Stomach (tissue), 8 donors: ENCODE measurements at regions not wholly inside any gene's neighbourhood (a gene's known extent, or its start where the extent isn't known, plus 50 kb on each side); places are given as distances from the start of the nearest gene placed in this dataset.

Experiments used
- DNase-seq, 2 donors: peaks; one replicate each; pipeline versions ENCODE4 v3.0.0 to v3.0.0-alpha.2; 2013 to 2019
- H3K27ac ChIP-seq, 5 donors: fragments of 200-600 bp in 4 of 5; sonication (generic) in 4 of 5; one replicate each; pipeline ENCODE4 v1.5.1; 2013 to 2019; ENCODE audit warnings: mild to moderate bottlenecking in 1 of 5, moderate library complexity in 1 of 5
- H3K27me3 ChIP-seq, 3 donors: fragments of 200-600 bp; sonication (generic); one replicate each; pipeline ENCODE4 v1.5.1; 2017 to 2019; ENCODE audit warnings: mixed run types in 1 of 3
- H3K36me3 ChIP-seq, 4 donors: fragments of 200-600 bp; sonication (generic); 1 replicate in 3 of 4; 2 replicates in 1 of 4; pipeline ENCODE4 v1.5.1; 2016 to 2019
- H3K4me1 ChIP-seq, 4 donors: fragments of 200-600 bp; sonication (generic); one replicate each; pipeline ENCODE4 v1.5.1; 2016 to 2019
- H3K4me3 ChIP-seq, 4 donors: fragments of 200-600 bp; sonication (generic) in 3 of 4; one replicate each; pipeline ENCODE4 v1.5.1; 2016 to 2019; ENCODE audit warnings: mild to moderate bottlenecking in 1 of 4
- H3K9me3 ChIP-seq, 4 donors: fragments of 200-600 bp; sonication (generic); one replicate each; pipeline ENCODE4 v1.5.1; 2016 to 2019
- CTCF ChIP-seq, 7 experiments: fragments of 450-650 bp in 4 of 7; fragments of 200-600 bp in 3 of 7; sonication (generic) in 3 of 7; IDR thresholded peaks; one replicate each; pipeline ENCODE4 v1.5.1; 2016 to 2019; ENCODE audit warnings: antibody characterized with exemption in 7 of 7, control low read depth in 2 of 7, mild to moderate bottlenecking in 1 of 7
- EP300 ChIP-seq: sonication (generic); formaldehyde crosslinking; IDR thresholded peaks from one replicate; pipeline ENCODE4 v1.6.1; 2017; ENCODE audit warnings: antibody characterized with exemption
- POLR2A ChIP-seq, 4 donors: fragments of 450-650 bp; IDR thresholded peaks; one replicate each; pipeline ENCODE4 v1.6.1; 2016; ENCODE audit warnings: antibody characterized with exemption in 4 of 4, control low read depth in 2 of 4, mild to moderate bottlenecking in 1 of 4, moderate library complexity in 1 of 4
- POLR2AphosphoS5 ChIP-seq, 3 donors: sonication (generic); formaldehyde crosslinking; IDR thresholded peaks; one replicate each; pipeline ENCODE4 v1.6.1; 2016; ENCODE audit warnings: antibody characterized with exemption in 3 of 3
- WGBS, 5 donors: extraction: QIAGEN DNeasy Blood & Tissue Kit in 3 of 5; methylation state at CpG; one replicate each; pipeline versions ENCODE4 v1.1.5 to v1.1.7; 2013 to 2018; 5-methylcytosine and 5-hydroxymethylcytosine counted together
- intact Hi-C: fragments of 100-400 bp; cut with DNase I; formaldehyde crosslinking; loops from one replicate; pipeline ENCODE4 v1.15.1; 2023; ENCODE audit warnings: low total_unique reads
- donor health status: healthy with polysubstance abuse.
- donor health status: Bipolar disorder and iron deficiency.
- donor health status: healthy.

DNA sequence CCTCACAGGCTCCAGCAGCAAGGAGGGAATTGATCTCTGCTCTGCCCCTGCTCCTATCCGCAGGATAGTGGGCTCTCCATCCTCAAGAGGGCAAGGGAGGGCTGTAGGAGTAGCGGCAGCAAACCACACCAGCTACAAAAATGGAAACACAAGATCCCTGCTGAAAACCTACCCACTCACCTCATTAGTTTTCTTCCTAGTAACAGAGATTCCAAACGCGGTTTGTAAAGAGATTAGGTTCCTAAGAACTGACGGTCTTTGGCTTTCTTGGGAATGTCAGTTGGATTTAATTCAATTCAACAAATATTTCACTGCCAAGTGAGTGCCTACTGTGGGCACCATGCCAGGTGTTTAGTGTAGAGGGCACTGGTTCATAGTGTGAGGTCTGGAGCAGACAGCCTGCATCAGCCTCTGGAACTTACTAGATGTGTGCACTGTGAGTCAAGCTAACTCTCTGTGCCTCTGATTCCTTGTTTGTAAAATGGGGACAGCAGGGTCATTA lies 84.7 kb downstream of the MRPL46 start:
- intact Hi-C loops: no loop called here
- TF ChIP-seq POLR2A (IDR thresholded peaks at IDR 0.05) (no peak), EP300 (no peak), POLR2AphosphoS5 (IDR thresholded peaks at IDR 0.05) (no peak), CTCF (IDR thresholded peaks at IDR 0.05) (no peak)
- Histone ChIP-seq H3K27me3 (peaks cover 0 to 3% (median 0%) of the 10 kb centered on the region in 3 donors), H3K4me1 (peaks cover 0 to 8% (median 0%) of the 10 kb centered on the region in 4 donors), H3K27ac (no peak overlapping the region), H3K36me3 (no peaks in the 10 kb centered on the region), H3K4me3 (no peak overlapping the region), H3K9me3 (no peaks in the 10 kb centered on the region)
- DNase-seq: peak in 1 of 2 donors; percentile 41
- 27 to 40% (median 35%) methylated on average over 5 of the region's 5 CpGs for WGBS, 5 donors

- Histone ChIP-seq H3K4me3 (no peak overlapping the region), H3K9me3 (no peaks in the 10 kb centered on the region), H3K27ac (no peak overlapping the region), H3K36me3 (no peaks in the 10 kb centered on the region), H3K27me3 (peaks cover 0 to 8% (median 0%) of the 10 kb centered on the region in 3 donors), H3K4me1 (peaks cover 0 to 8% (median 0%) of the 10 kb centered on the region in 4 donors)
- intact Hi-C loops: no loop called here
- no peak for DNase-seq
- TF ChIP-seq EP300 (no peak), POLR2AphosphoS5 (IDR thresholded peaks at IDR 0.05) (no peak), POLR2A (IDR thresholded peaks at IDR 0.05) (no peak), CTCF (IDR thresholded peaks at IDR 0.05) (no peak)
- WGBS, 5 donors: 63 to 80% (median 75%) methylated on average over 3 of the region's 3 CpGs
Measured at GRCh38 chr15:88378188-88378637, 89.0 kb downstream of the MRPL46 start.

DNA sequence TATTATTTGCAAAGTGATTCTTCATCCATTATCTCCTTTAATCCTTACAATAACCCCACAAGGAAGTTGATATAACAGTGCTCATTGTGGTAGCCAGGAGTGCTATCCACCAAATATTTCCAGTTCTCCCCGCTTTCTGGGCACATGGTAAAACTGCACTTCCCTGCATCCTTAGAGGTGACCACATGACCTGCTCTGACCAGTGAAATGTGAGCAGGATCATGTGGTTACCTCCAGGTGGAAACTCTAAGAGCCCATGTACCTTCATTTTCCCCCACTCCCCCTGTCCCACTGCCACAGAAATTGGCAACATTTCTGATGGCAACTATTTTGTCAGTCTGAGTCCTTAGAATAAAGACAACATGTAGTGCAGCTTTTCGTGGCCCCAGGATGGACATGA lies 89.7 kb downstream of the MRPL46 start:
- Histone ChIP-seq H3K9me3 (no peaks in the 10 kb centered on the region), H3K4me1 (peaks cover 0 to 4% (median 0%) of the 10 kb centered on the region in 4 donors), H3K27ac (no peak overlapping the region), H3K4me3 (no peak overlapping the region), H3K27me3 (peaks cover 0 to 8% (median 0%) of the 10 kb centered on the region in 3 donors), H3K36me3 (no peaks in the 10 kb centered on the region)
- intact Hi-C loops: no loop called here
- 71 to 87% (median 79%) methylated on average over 2 of the region's 2 CpGs for WGBS, 5 donors
- TF ChIP-seq EP300 (no peak), POLR2A (IDR thresholded peaks at IDR 0.05) (no peak), POLR2AphosphoS5 (IDR thresholded peaks at IDR 0.05) (no peak), CTCF (IDR thresholded peaks at IDR 0.05) (no peak)
- no peak for DNase-seq

- Histone ChIP-seq H3K27me3 (peaks cover 0 to 8% (median 0%) of the 10 kb centered on the region in 3 donors), H3K27ac (no peak overlapping the region), H3K4me1 (no peaks in the 10 kb centered on the region), H3K36me3 (no peaks in the 10 kb centered on the region), H3K4me3 (no peak overlapping the region), H3K9me3 (no peaks in the 10 kb centered on the region)
- TF ChIP-seq EP300: no peak
- no peak for TF ChIP-seq POLR2AphosphoS5 (IDR thresholded peaks at IDR 0.05)
- no peak for TF ChIP-seq POLR2A (IDR thresholded peaks at IDR 0.05)
- no peak for TF ChIP-seq CTCF (IDR thresholded peaks at IDR 0.05)
- no peak for DNase-seq
- WGBS, 5 donors: 55 to 70% (median 58%) methylated on average over 3 of the region's 3 CpGs
- intact Hi-C loops: no loop called here
Measured at GRCh38 chr15:88376574-88377174, 90.5 kb downstream of the MRPL46 start.
